ENCODE measurements at regions not wholly inside any gene's neighbourhood (a gene's known extent, or its start where the extent isn't known, plus 50 kb on each side); places are given as distances from the start of the nearest gene placed in this dataset.

- TF ChIP-seq POLR2A (IDR thresholded peaks at IDR 0.05) (no peak), CTCF (IDR thresholded peaks at IDR 0.05) (no peak)
Measured at GRCh38 chr5:173410459-173411233, 82.4 kb upstream of the STC2 start.
